HEK293T (cell line): ENCODE measurements at regions not wholly inside any gene's neighbourhood (a gene's known extent, or its start where the extent isn't known, plus 50 kb on each side); places are given as distances from the start of the nearest gene placed in this dataset.

Experiments
- BHLHE40 ChIP-seq: fragments of 450-650 bp; IDR thresholded peaks from 2 replicates; pipeline ENCODE4 v1.6.1; 2016; ENCODE audit warnings: mild to moderate bottlenecking, moderate library complexity, borderline replicate concordance
- ELF4 ChIP-seq: fragments of 450-650 bp; IDR thresholded peaks from 2 replicates; pipeline ENCODE4 v1.6.1; 2017; ENCODE audit warnings: antibody characterized with exemption
- FOXA1 ChIP-seq: fragments of 450-650 bp; IDR thresholded peaks from 2 replicates; pipeline ENCODE4 v1.6.1; 2016; ENCODE audit warnings: mild to moderate bottlenecking
- FOXM1 ChIP-seq: fragments of 450-650 bp; IDR thresholded peaks from 2 replicates; pipeline ENCODE4 v1.6.1; 2017; ENCODE audit warnings: mild to moderate bottlenecking, borderline replicate concordance
- L3MBTL2 ChIP-seq: fragments of 450-650 bp; conservative IDR thresholded peaks from 2 replicates; pipeline ENCODE4 v1.6.1; 2016; ENCODE audit warnings: mild to moderate bottlenecking
- LEF1 ChIP-seq: fragments of 450-650 bp; IDR thresholded peaks from 2 replicates; pipeline ENCODE4 v1.6.1; 2017; ENCODE audit warnings: mild to moderate bottlenecking, borderline replicate concordance
- NFRKB ChIP-seq: fragments of 450-650 bp; IDR thresholded peaks from 2 replicates; pipeline ENCODE4 v1.6.1; 2016; ENCODE audit warnings: mild to moderate bottlenecking, moderate library complexity
- PKNOX1 ChIP-seq: fragments of 450-650 bp; IDR thresholded peaks from 2 replicates; pipeline ENCODE4 v1.6.1; 2016
- SP1 ChIP-seq: fragments of 450-650 bp; IDR thresholded peaks from 2 replicates; pipeline ENCODE4 v1.6.1; 2017
- SUZ12 ChIP-seq: fragments of 450-650 bp; IDR thresholded peaks from 2 replicates; pipeline ENCODE4 v1.6.1; 2016; ENCODE audit warnings: mild to moderate bottlenecking
- TARDBP ChIP-seq: fragments of 450-650 bp; IDR thresholded peaks from 2 replicates; pipeline ENCODE4 v1.6.1; 2016
- ZNF384 ChIP-seq: fragments of 450-650 bp; IDR thresholded peaks from 2 replicates; pipeline ENCODE4 v1.6.1; 2016

- TF ChIP-seq FOXM1 (no peak), BHLHE40 (no peak), NFRKB (no peak), TARDBP (no peak), SP1 (no peak), ELF4 (no peak), SUZ12 (no peak), L3MBTL2 (no peak), ZNF384 (no peak), FOXA1 (no peak), LEF1 (no peak), PKNOX1 (no peak)
These were observed 245.0 kb downstream of the TEX29 start for GRCh38 chr13:111565400-111565799.
